Stromal cell of bone marrow (primary cell): ENCODE measurements at regions not wholly inside any gene's neighbourhood (a gene's known extent, or its start where the extent isn't known, plus 50 kb on each side); places are given as distances from the start of the nearest gene placed in this dataset.
A peak's percentile ranks its signal among the peaks of the same experiment; 100 is the strongest.

Experiments used
- DNase-seq: peaks from one replicate; pipeline ENCODE4 v3.0.0-alpha.2; 2012; ENCODE audit warnings: low read depth

GRCh38 chr11:130614591-130614990 lies 166.1 kb downstream of the ADAMTS15 start:
- no peak for DNase-seq

GRCh38 chr11:130615561-130615960 lies 167.1 kb downstream of the ADAMTS15 start:
- DNase-seq: no peak

- no peak for DNase-seq
Observed at GRCh38 chr11:130616573-130616972, 168.1 kb downstream of the ADAMTS15 start.

GRCh38 chr11:130617001-130617400 lies 168.6 kb downstream of the ADAMTS15 start:
- no peak for DNase-seq

- no peak for DNase-seq
Observed at GRCh38 chr11:130620548-130620947, 172.1 kb downstream of the ADAMTS15 start.

- no peak for DNase-seq
Observed at GRCh38 chr11:130622141-130622542, 173.7 kb downstream of the ADAMTS15 start.

GRCh38 chr11:130623670-130624668 lies 175.5 kb downstream of the ADAMTS15 start:
- DNase-seq: no peak

- no peak for DNase-seq
Observed at GRCh38 chr11:130624971-130625544, 176.6 kb downstream of the ADAMTS15 start.

- DNase-seq: no peak
Observed at GRCh38 chr11:130625578-130626306, 177.3 kb downstream of the ADAMTS15 start.

- no peak for DNase-seq
Observed at GRCh38 chr11:130629039-130629438, 180.6 kb downstream of the ADAMTS15 start.

- DNase-seq: peak; percentile 86
Observed at GRCh38 chr11:130631119-130631518, 182.7 kb downstream of the ADAMTS15 start.

- no peak for DNase-seq
Observed at GRCh38 chr11:130633466-130633865, 185.0 kb downstream of the ADAMTS15 start.

GRCh38 chr11:130634186-130634585 lies 185.7 kb downstream of the ADAMTS15 start:
- DNase-seq: no peak

- DNase-seq: no peak
Observed at GRCh38 chr11:130634961-130635473, 186.6 kb downstream of the ADAMTS15 start.

GRCh38 chr11:130635937-130636630 lies 187.6 kb downstream of the ADAMTS15 start:
- DNase-seq: no peak

GRCh38 chr11:130636722-130637464 lies 188.4 kb downstream of the ADAMTS15 start:
- peak; percentile 63 for DNase-seq

- DNase-seq: no peak
Observed at GRCh38 chr11:130637566-130637965, 189.1 kb downstream of the ADAMTS15 start.

- no peak for DNase-seq
Observed at GRCh38 chr11:130638033-130638432, 189.6 kb downstream of the ADAMTS15 start.

GRCh38 chr11:130638624-130639023 lies 190.2 kb downstream of the ADAMTS15 start:
- no peak for DNase-seq

GRCh38 chr11:130639369-130639768 lies 190.9 kb downstream of the ADAMTS15 start:
- no peak for DNase-seq

- DNase-seq: no peak
Observed at GRCh38 chr11:130640526-130640925, 192.1 kb downstream of the ADAMTS15 start.
